Caco-2 (cell line): ENCODE measurements at regions not wholly inside any gene's neighbourhood (a gene's known extent, or its start where the extent isn't known, plus 50 kb on each side); places are given as distances from the start of the nearest gene placed in this dataset.

ENCODE experiments used
- BruUV-seq: library from RNA; stranded (reverse); fragments of 400-500 nt; replicated peaks from 2 replicates; lab custom pipeline; 2021; lab: Mats Ljungman, UMichigan
- CTCF ChIA-PET: fragments of 300-600 bp; sonication (Branson Sonifier 250); formaldehyde crosslinking; loops from one replicate; lab custom pipeline; 2022; ENCODE audit warnings: antibody characterized with exemption; lab: Charles Lee
- POLR2A ChIA-PET: fragments of 300-600 bp; sonication (Branson Sonifier 250); formaldehyde crosslinking; loops from one replicate; lab custom pipeline; 2022; ENCODE audit warnings: antibody characterized with exemption; lab: Charles Lee
- DNase-seq, 2 experiments: peaks; one replicate each; pipeline versions ENCODE4 v3.0.0 to v3.0.0-alpha.2; 2020 to 2022
- H3K27me3 ChIP-seq: replicated peaks from 2 replicates; pipeline ENCODE4 v1.6.0; 2011; ENCODE audit warnings: low read length; ENCODE audit not compliant: control insufficient read depth, insufficient read depth
- H3K36me3 ChIP-seq: 2 replicates; pipeline ENCODE4 v1.5.1; 2011; ENCODE audit warnings: low read length; ENCODE audit not compliant: control insufficient read depth, insufficient read depth
- H3K4me1 ChIP-seq: fragments of 250-450 bp; sonication (Bioruptor Pico); 2 replicates; pipeline ENCODE4 v1.5.1; 2020; ENCODE audit warnings: mild to moderate bottlenecking
- H3K4me3 ChIP-seq: 2 replicates; pipeline ENCODE4 v1.5.1; 2011; ENCODE audit warnings: low read depth, mild to moderate bottlenecking, control low read depth, low read length
- H3K9me3 ChIP-seq: fragments of 250-450 bp; sonication (Bioruptor Pico); 2 replicates; pipeline ENCODE4 v1.5.1; 2020; ENCODE audit warnings: mild to moderate bottlenecking, moderate library complexity
- H3K27ac Mint-ChIP-seq: one replicate; pipeline ENCODE4 v1.8.0; 2022; ENCODE audit warnings: mixed read lengths; ENCODE audit not compliant: unreplicated experiment
- H3K27me3 Mint-ChIP-seq: one replicate; pipeline ENCODE4 v1.8.0; 2022; ENCODE audit warnings: mixed read lengths; ENCODE audit not compliant: insufficient read depth, unreplicated experiment
- H3K36me3 Mint-ChIP-seq: one replicate; pipeline ENCODE4 v1.8.0; 2022; ENCODE audit warnings: mild to moderate bottlenecking, mixed read lengths; ENCODE audit not compliant: insufficient read depth, unreplicated experiment
- H3K4me1 Mint-ChIP-seq: one replicate; pipeline ENCODE4 v1.8.0; 2022; ENCODE audit warnings: low read depth, mixed read lengths; ENCODE audit not compliant: unreplicated experiment
- H3K4me3 Mint-ChIP-seq: one replicate; pipeline ENCODE4 v1.8.0; 2022; ENCODE audit warnings: mild to moderate bottlenecking, moderate library complexity, mixed read lengths; ENCODE audit not compliant: unreplicated experiment
- H3K9me3 Mint-ChIP-seq: one replicate; pipeline ENCODE4 v1.8.0; 2022; ENCODE audit warnings: mixed read lengths; ENCODE audit not compliant: unreplicated experiment
- CTCF ChIP-seq, 2 experiments: fragments of 200-600 bp in 1 of 2; IDR thresholded peaks; 1 replicate in 1 of 2; 2 replicates in 1 of 2; pipeline versions ENCODE4 v1.5.1 to v1.8.0; 2011 to 2022; ENCODE audit warnings: antibody characterized with exemption in 1 of 2, control low read depth in 1 of 2, inconsistent platforms in 1 of 2, low read depth in 1 of 2, low read length in 1 of 2, mild to moderate bottlenecking in 1 of 2, moderate library complexity in 1 of 2; ENCODE audit not compliant: insufficient read depth in 1 of 2, severe bottlenecking in 1 of 2, unreplicated experiment in 1 of 2
- intact Hi-C: fragments of 100-400 bp; cut with micrococcal nuclease; formaldehyde crosslinking; loops from one replicate; pipeline ENCODE4 v1.10.0; 2022; ENCODE audit not compliant: unreplicated experiment

- no peaks in the 10 kb centered on the region for H3K9me3 ChIP-seq
- H3K4me3 ChIP-seq, result no peak overlapping the region
- ChIA-PET CTCF (no interaction called here), POLR2A (no interaction called here)
- intact Hi-C loops, result no loop called here
- no TSS peak for BruUV-seq
- H3K4me3 Mint-ChIP-seq, result no peak overlapping the region
- no peaks in the 10 kb centered on the region for H3K4me1 Mint-ChIP-seq
- TF ChIP-seq CTCF (IDR thresholded peaks at IDR 0.05; ENCODE audit: insufficient read depth in 1 of 2, low read depth in 1 of 2, low read length in 1 of 2, severe bottlenecking in 1 of 2, unreplicated experiment in 1 of 2), result no peak
- H3K9me3 Mint-ChIP-seq, result no peaks in the 10 kb centered on the region
- peaks cover 3% of the 10 kb centered on the region; the same call in 1 of the 2 replicates for H3K4me1 ChIP-seq
- no peaks in the 10 kb centered on the region for H3K27me3 ChIP-seq
- H3K36me3 ChIP-seq, result no peaks in the 10 kb centered on the region
- H3K27me3 Mint-ChIP-seq, result no peaks in the 10 kb centered on the region
- no peak for DNase-seq
- no peak overlapping the region for H3K27ac Mint-ChIP-seq
- H3K36me3 Mint-ChIP-seq, result no peaks in the 10 kb centered on the region
Observed at GRCh38 chr12:41972196-41972595, 172.5 kb downstream of the GXYLT1 start.

- no peak overlapping the region for H3K27ac Mint-ChIP-seq
- TF ChIP-seq CTCF (IDR thresholded peaks at IDR 0.05; ENCODE audit: insufficient read depth in 1 of 2, low read depth in 1 of 2, low read length in 1 of 2, severe bottlenecking in 1 of 2, unreplicated experiment in 1 of 2), result no peak
Observed at GRCh38 chr12:41970744-41971143, 173.9 kb downstream of the GXYLT1 start.

GRCh38 chr12:41968599-41968998 lies 176.1 kb downstream of the GXYLT1 start:
- ChIA-PET CTCF (no interaction called here), POLR2A (no interaction called here)
- no peak overlapping the region for H3K4me3 ChIP-seq

More at GRCh38 chr12:41970744-41971143, 173.9 kb downstream of the GXYLT1 start:
- H3K4me3 ChIP-seq, result no peak overlapping the region
- ChIA-PET CTCF (no interaction called here), POLR2A (no interaction called here)
- Mint-ChIP-seq H3K27me3 (no peaks in the 10 kb centered on the region), H3K9me3 (no peaks in the 10 kb centered on the region), H3K4me3 (no peak overlapping the region), H3K36me3 (no peaks in the 10 kb centered on the region), H3K4me1 (no peaks in the 10 kb centered on the region)
- H3K9me3 ChIP-seq, result no peaks in the 10 kb centered on the region
- BruUV-seq, result no TSS peak
- no peaks in the 10 kb centered on the region for H3K36me3 ChIP-seq
- peaks cover 3% of the 10 kb centered on the region; the same call in 1 of the 2 replicates for H3K4me1 ChIP-seq
- no peak for DNase-seq
- intact Hi-C loops, result no loop called here
- no peaks in the 10 kb centered on the region for H3K27me3 ChIP-seq

More at GRCh38 chr12:41968599-41968998, 176.1 kb downstream of the GXYLT1 start:
- Histone ChIP-seq H3K36me3 (no peaks in the 10 kb centered on the region), H3K27me3 (no peaks in the 10 kb centered on the region), H3K4me1 (peaks cover 3% of the 10 kb centered on the region; the same call in 1 of the 2 replicates), H3K9me3 (no peaks in the 10 kb centered on the region)
- Mint-ChIP-seq H3K4me1 (no peaks in the 10 kb centered on the region), H3K36me3 (no peaks in the 10 kb centered on the region), H3K9me3 (no peaks in the 10 kb centered on the region), H3K27ac (no peak overlapping the region), H3K27me3 (no peaks in the 10 kb centered on the region), H3K4me3 (no peak overlapping the region)
- no TSS peak for BruUV-seq
- TF ChIP-seq CTCF (IDR thresholded peaks at IDR 0.05; ENCODE audit: insufficient read depth in 1 of 2, low read depth in 1 of 2, low read length in 1 of 2, severe bottlenecking in 1 of 2, unreplicated experiment in 1 of 2), result no peak
- intact Hi-C loops, result no loop called here
- no peak for DNase-seq
